NCI-H345 treated with DMSO at 0.1 percent for 48 hours (cell line): ENCODE measurements at regions not wholly inside any gene's neighbourhood (a gene's known extent, or its start where the extent isn't known, plus 50 kb on each side); places are given as distances from the start of the nearest gene placed in this dataset.

Experiments used
- DNase-seq: peaks from one replicate; lab custom pipeline; 2025; ENCODE audit not compliant: unreplicated experiment; lab: John Stamatoyannopoulos, UW

GRCh38 chr10:4733150-4733842 lies 92.7 kb upstream of the AKR1E2 start:
- DNase-seq = no peak

- no peak for DNase-seq
These were observed 95.0 kb upstream of the AKR1E2 start for GRCh38 chr10:4730998-4731397.

- no peak for DNase-seq
These were observed 99.9 kb upstream of the AKR1E2 start for GRCh38 chr10:4725917-4726606.

- no peak for DNase-seq
These were observed 102.1 kb upstream of the AKR1E2 start for GRCh38 chr10:4723860-4724259.

GRCh38 chr10:4721999-4722753 lies 103.8 kb upstream of the AKR1E2 start:
- no peak for DNase-seq

GRCh38 chr10:4720463-4720862 lies 105.5 kb upstream of the AKR1E2 start:
- no peak for DNase-seq

GRCh38 chr10:4719671-4720070 lies 106.3 kb upstream of the AKR1E2 start:
- DNase-seq = no peak

GRCh38 chr10:4719036-4719435 lies 107.0 kb upstream of the AKR1E2 start:
- DNase-seq = no peak

- DNase-seq = no peak
These were observed 107.5 kb upstream of the AKR1E2 start for GRCh38 chr10:4718544-4718943.

- DNase-seq = no peak
These were observed 108.3 kb upstream of the AKR1E2 start for GRCh38 chr10:4717670-4718069.

GRCh38 chr10:4710858-4711257 lies 115.1 kb upstream of the AKR1E2 start:
- no peak for DNase-seq

- DNase-seq = no peak
These were observed 117.8 kb upstream of the AKR1E2 start for GRCh38 chr10:4708123-4708759.

GRCh38 chr10:4707221-4707620 lies 118.8 kb upstream of the AKR1E2 start:
- DNase-seq = no peak

GRCh38 chr10:4704034-4704545 lies 121.9 kb upstream of the AKR1E2 start:
- DNase-seq = no peak

GRCh38 chr10:4701016-4701415 lies 125.0 kb upstream of the AKR1E2 start:
- DNase-seq = no peak

- DNase-seq = no peak
These were observed 125.9 kb upstream of the AKR1E2 start for GRCh38 chr10:4699950-4700730.

GRCh38 chr10:4698075-4698474 lies 127.9 kb upstream of the AKR1E2 start:
- DNase-seq = no peak

GRCh38 chr10:4696186-4696585 lies 129.8 kb upstream of the AKR1E2 start:
- no peak for DNase-seq

GRCh38 chr10:4693967-4694366 lies 132.0 kb upstream of the AKR1E2 start:
- DNase-seq = no peak

GRCh38 chr10:4692206-4692605 lies 133.8 kb upstream of the AKR1E2 start:
- DNase-seq = no peak

GRCh38 chr10:4691776-4692175 lies 134.2 kb upstream of the AKR1E2 start:
- DNase-seq = no peak
